Mucosa of stomach (tissue), 1 donor: ENCODE measurements at regions not wholly inside any gene's neighbourhood (a gene's known extent, or its start where the extent isn't known, plus 50 kb on each side); places are given as distances from the start of the nearest gene placed in this dataset.

Experiments used
- H3K27me3 ChIP-seq: one replicate; pipeline ENCODE4 v1.7.0; 2013; ENCODE audit warnings: mild to moderate bottlenecking, low read length; ENCODE audit not compliant: control insufficient read depth, insufficient read depth
- H3K36me3 ChIP-seq: one replicate; pipeline ENCODE4 v1.7.0; 2013; ENCODE audit warnings: low read length; ENCODE audit not compliant: control insufficient read depth, insufficient read depth
- H3K4me1 ChIP-seq: one replicate; pipeline ENCODE4 v1.7.0; 2013; ENCODE audit warnings: mild to moderate bottlenecking, low read length; ENCODE audit not compliant: control insufficient read depth, insufficient read depth
- H3K4me3 ChIP-seq: one replicate; pipeline ENCODE4 v1.7.0; 2013; ENCODE audit warnings: low read length
- H3K9ac ChIP-seq: one replicate; pipeline ENCODE4 v1.7.0; 2013; ENCODE audit warnings: mild to moderate bottlenecking, low read length, moderate library complexity
- H3K9me3 ChIP-seq: one replicate; pipeline ENCODE4 v1.7.0; 2013; ENCODE audit warnings: mild to moderate bottlenecking, low read length, moderate library complexity; ENCODE audit not compliant: control insufficient read depth
- donor health status: Pancreatic carcinoma.

GRCh38 chr10:89888321-89889070, 187.1 kb downstream of the KIF20B start:
- no peak overlapping the region for H3K9ac ChIP-seq
- H3K27me3 ChIP-seq = no peaks in the 10 kb centered on the region
- H3K36me3 ChIP-seq = no peaks in the 10 kb centered on the region
- H3K4me3 ChIP-seq = no peak overlapping the region
- H3K4me1 ChIP-seq = no peaks in the 10 kb centered on the region
- no peaks in the 10 kb centered on the region for H3K9me3 ChIP-seq

DNA sequence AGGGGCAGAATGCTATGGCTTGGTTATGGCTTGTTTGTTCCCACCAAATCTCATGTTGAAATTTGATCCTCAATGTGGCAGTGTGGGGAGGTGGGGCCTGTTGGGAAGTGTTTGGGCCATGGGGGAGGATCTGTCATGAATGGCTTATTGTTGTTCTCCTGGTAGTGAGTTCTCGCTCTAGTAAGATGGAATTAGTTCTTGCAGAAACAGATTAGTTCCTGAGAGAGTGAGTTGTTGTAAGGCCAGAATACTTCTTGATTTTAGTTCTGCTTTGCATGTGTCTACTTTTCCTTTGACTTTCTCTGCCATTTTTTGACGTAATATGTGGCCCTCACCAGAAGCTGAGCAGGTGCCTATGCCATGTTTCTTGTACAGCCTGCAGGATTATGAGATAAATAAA, 188.2 kb downstream of the KIF20B start:
- Histone ChIP-seq H3K9me3 (no peaks in the 10 kb centered on the region), H3K4me3 (no peak overlapping the region), H3K9ac (no peak overlapping the region), H3K36me3 (no peaks in the 10 kb centered on the region), H3K4me1 (no peaks in the 10 kb centered on the region), H3K27me3 (no peaks in the 10 kb centered on the region)

GRCh38 chr10:89891006-89891535, 189.7 kb downstream of the KIF20B start:
- no peaks in the 10 kb centered on the region for H3K9me3 ChIP-seq
- H3K4me1 ChIP-seq = no peaks in the 10 kb centered on the region
- no peaks in the 10 kb centered on the region for H3K27me3 ChIP-seq
- H3K9ac ChIP-seq = no peak overlapping the region
- no peak overlapping the region for H3K4me3 ChIP-seq
- H3K36me3 ChIP-seq = no peaks in the 10 kb centered on the region

- no peaks in the 10 kb centered on the region for H3K9me3 ChIP-seq
- H3K9ac ChIP-seq = no peak overlapping the region
- no peak overlapping the region for H3K4me3 ChIP-seq
- H3K27me3 ChIP-seq = no peaks in the 10 kb centered on the region
- H3K4me1 ChIP-seq = no peaks in the 10 kb centered on the region
- no peaks in the 10 kb centered on the region for H3K36me3 ChIP-seq
These were observed 192.7 kb downstream of the KIF20B start for GRCh38 chr10:89894051-89894450.

GRCh38 chr10:89900554-89900953, 199.2 kb downstream of the KIF20B start:
- H3K4me1 ChIP-seq = no peaks in the 10 kb centered on the region
- no peaks in the 10 kb centered on the region for H3K27me3 ChIP-seq
- no peaks in the 10 kb centered on the region for H3K9me3 ChIP-seq
- no peak overlapping the region for H3K4me3 ChIP-seq
- no peaks in the 10 kb centered on the region for H3K36me3 ChIP-seq
- no peak overlapping the region for H3K9ac ChIP-seq

DNA sequence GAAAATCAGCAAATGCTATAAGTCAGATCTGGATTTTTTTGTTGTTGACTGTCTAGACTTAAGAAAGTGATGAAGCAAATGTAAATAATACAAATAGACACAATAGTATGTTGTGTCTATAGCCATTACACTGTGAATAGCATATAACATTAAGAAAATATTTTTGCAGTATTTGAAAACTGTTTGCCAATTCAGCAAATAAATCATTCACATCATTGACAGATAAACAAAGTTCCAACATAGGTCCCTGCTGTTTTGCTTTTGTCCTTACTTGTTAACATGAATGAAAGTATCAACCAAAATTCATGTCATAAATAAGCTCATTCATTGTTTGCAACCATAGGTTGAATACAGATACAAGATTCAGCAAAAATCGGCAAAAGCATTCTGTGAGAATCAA, 200.5 kb downstream of the KIF20B start:
- no peaks in the 10 kb centered on the region for H3K9me3 ChIP-seq
- no peaks in the 10 kb centered on the region for H3K36me3 ChIP-seq
- H3K4me3 ChIP-seq = no peak overlapping the region
- H3K27me3 ChIP-seq = no peaks in the 10 kb centered on the region
- no peak overlapping the region for H3K9ac ChIP-seq
- no peaks in the 10 kb centered on the region for H3K4me1 ChIP-seq

- no peak overlapping the region for H3K4me3 ChIP-seq
- H3K9me3 ChIP-seq = no peaks in the 10 kb centered on the region
- H3K9ac ChIP-seq = no peak overlapping the region
- H3K36me3 ChIP-seq = no peaks in the 10 kb centered on the region
- no peaks in the 10 kb centered on the region for H3K27me3 ChIP-seq
- no peaks in the 10 kb centered on the region for H3K4me1 ChIP-seq
These were observed 203.4 kb downstream of the KIF20B start for GRCh38 chr10:89904755-89905154.

DNA sequence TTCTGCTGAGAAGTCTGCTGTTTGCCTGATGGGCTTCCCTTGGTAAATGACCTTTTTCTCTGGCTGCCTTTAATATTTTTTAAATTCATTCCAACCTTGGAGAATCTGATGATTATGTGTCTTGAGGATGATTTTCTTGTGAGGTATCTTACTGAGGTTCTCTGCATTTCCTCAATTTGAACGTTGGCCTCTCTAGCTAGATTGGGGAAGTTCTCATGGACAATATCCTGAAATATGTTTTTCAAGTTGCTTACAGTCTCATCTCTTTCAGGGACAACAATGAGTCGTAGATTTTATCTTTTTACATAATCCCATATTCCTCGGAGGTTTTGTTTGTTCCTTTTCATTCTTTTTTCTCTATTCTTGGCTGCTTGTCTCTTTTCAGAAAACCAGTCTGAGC, 208.4 kb downstream of the KIF20B start:
- Histone ChIP-seq H3K27me3 (no peaks in the 10 kb centered on the region), H3K4me3 (no peak overlapping the region), H3K4me1 (no peaks in the 10 kb centered on the region), H3K36me3 (no peaks in the 10 kb centered on the region), H3K9ac (no peak overlapping the region), H3K9me3 (no peaks in the 10 kb centered on the region)

- Histone ChIP-seq H3K9me3 (no peaks in the 10 kb centered on the region), H3K9ac (no peak overlapping the region), H3K4me1 (no peaks in the 10 kb centered on the region), H3K36me3 (no peaks in the 10 kb centered on the region), H3K4me3 (no peak overlapping the region), H3K27me3 (no peaks in the 10 kb centered on the region)
These were observed 213.6 kb downstream of the KIF20B start for GRCh38 chr10:89915021-89915420.

- no peaks in the 10 kb centered on the region for H3K27me3 ChIP-seq
- no peak overlapping the region for H3K9ac ChIP-seq
- H3K36me3 ChIP-seq = no peaks in the 10 kb centered on the region
- no peaks in the 10 kb centered on the region for H3K9me3 ChIP-seq
- no peaks in the 10 kb centered on the region for H3K4me1 ChIP-seq
- H3K4me3 ChIP-seq = no peak overlapping the region
These were observed 214.6 kb downstream of the KIF20B start for GRCh38 chr10:89915968-89916367.

GRCh38 chr10:89916468-89917215, 215.3 kb downstream of the KIF20B start:
- Histone ChIP-seq H3K27me3 (no peaks in the 10 kb centered on the region), H3K4me3 (no peak overlapping the region), H3K9ac (no peak overlapping the region), H3K9me3 (no peaks in the 10 kb centered on the region), H3K36me3 (no peaks in the 10 kb centered on the region), H3K4me1 (no peaks in the 10 kb centered on the region)

DNA sequence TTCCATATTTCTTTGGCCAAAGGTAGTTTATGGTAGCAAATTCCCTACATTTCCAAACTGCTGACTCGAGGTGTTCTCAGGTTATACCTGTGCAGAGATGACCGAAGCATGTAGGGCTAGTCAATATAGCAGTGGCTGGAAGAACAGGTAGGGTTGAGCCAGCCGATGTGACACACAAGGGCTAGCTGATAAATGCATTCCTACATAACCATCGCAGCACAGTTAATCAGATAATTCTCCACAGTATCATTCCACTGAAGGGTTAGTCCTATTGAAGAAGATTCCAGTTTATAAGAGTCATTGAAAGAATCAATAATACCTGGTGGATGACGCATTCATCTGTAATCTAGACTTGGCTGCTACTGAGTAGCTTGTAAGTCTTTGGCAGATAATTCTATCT, 220.0 kb downstream of the KIF20B start:
- no peak overlapping the region for H3K4me3 ChIP-seq
- H3K4me1 ChIP-seq = no peaks in the 10 kb centered on the region
- H3K36me3 ChIP-seq = no peaks in the 10 kb centered on the region
- no peak overlapping the region for H3K9ac ChIP-seq
- no peaks in the 10 kb centered on the region for H3K9me3 ChIP-seq
- no peaks in the 10 kb centered on the region for H3K27me3 ChIP-seq
